ENCODE measurements at regions not wholly inside any gene's neighbourhood (a gene's known extent, or its start where the extent isn't known, plus 50 kb on each side); places are given as distances from the start of the nearest gene placed in this dataset.

DNA sequence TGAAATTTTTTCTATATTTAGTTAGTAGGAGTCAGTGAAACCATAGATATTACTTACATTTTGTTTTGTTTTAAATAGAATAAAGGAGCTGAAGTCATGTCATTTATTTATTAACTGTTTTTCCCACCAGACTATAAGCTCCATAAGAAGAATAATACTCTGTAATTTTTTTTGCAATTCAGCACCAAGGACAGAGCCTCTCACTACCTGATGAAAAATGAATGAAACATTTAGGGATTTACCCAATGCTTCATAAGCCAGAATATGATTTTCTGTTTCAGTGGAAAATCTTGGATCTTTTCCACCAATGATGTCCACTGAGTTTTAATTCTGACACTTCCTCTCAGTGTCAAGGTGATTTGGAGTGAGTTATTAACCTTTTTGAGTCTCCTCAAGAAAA lies 624.9 kb upstream of the GRAMD2B start:
- no peak overlapping the region for H3K27ac ChIP-seq (ENCODE audit: control insufficient read depth, insufficient read depth)
- in situ Hi-C loops (cut with MboI) = no loop called here
- no peaks in the 10 kb centered on the region for H3K27me3 ChIP-seq (replicated peaks in 1 of 2; ENCODE audit: control insufficient read depth in 2 of 2, insufficient read depth in 2 of 2, low read length in 1 of 2)
- RAD21 ChIA-PET (ENCODE audit: unreplicated experiment) = no interaction called here
- no peaks in the 10 kb centered on the region for H3K36me3 ChIP-seq (ENCODE audit: control insufficient read depth in 2 of 2, insufficient read depth in 2 of 2, low read length in 1 of 2)
- H2AFZ ChIP-seq (ENCODE audit: control insufficient read depth, low read depth, low read length) = no peak overlapping the region
- TF ChIP-seq ZNF384 (IDR thresholded peaks at IDR 0.05; ENCODE audit: borderline replicate concordance, low read depth, low read length) (peak; percentile 52; the same call in 1 of the 2 replicates), ZZZ3 (IDR thresholded peaks at IDR 0.05; ENCODE audit: control insufficient read depth, insufficient read length, low read depth) (no peak), REST (IDR thresholded peaks at IDR 0.05; ENCODE audit: low read depth, low read length) (peak; percentile 81)
- no peak overlapping the region for H3K4me2 ChIP-seq (ENCODE audit: control insufficient read depth, insufficient read depth)
- H4K20me1 ChIP-seq (ENCODE audit: control insufficient read depth, insufficient read depth) = no peaks in the 10 kb centered on the region
- H3K9me3 ChIP-seq (replicated peaks; ENCODE audit: control insufficient read depth, insufficient read depth, low read length) = no peaks in the 10 kb centered on the region
- H3K4me1 ChIP-seq (ENCODE audit: control insufficient read depth, insufficient read depth, low read length) = no peaks in the 10 kb centered on the region
- DNase-seq (ENCODE audit: low read depth, low spot score) (no peak), FAIRE-seq (no peak), ATAC-seq (no peak)
- CTCF ChIA-PET = no interaction called here
- intact Hi-C loops (cut with micrococcal nuclease; ENCODE audit: unreplicated experiment) = no loop called here
- no peak overlapping the region for H3K9ac ChIP-seq (ENCODE audit: control insufficient read depth, insufficient read depth, low read length)
- SMC1A ChIA-PET (ENCODE audit: uncharacterized antibody, unreplicated experiment) = no interaction called here
- POLR2A ChIA-PET = interaction anchor here (0.5 kb wide), 1 partner anchor 1500 kb away, joined by 3 read pairs; no protein-coding TSS in a partner anchor
- H3K4me3 ChIP-seq = no peak overlapping the region
- H3K79me2 ChIP-seq (ENCODE audit: control insufficient read depth, insufficient read depth, low read length) = no peaks in the 10 kb centered on the region
- no TSS peak for BruUV-seq (replicated peaks)

DNA sequence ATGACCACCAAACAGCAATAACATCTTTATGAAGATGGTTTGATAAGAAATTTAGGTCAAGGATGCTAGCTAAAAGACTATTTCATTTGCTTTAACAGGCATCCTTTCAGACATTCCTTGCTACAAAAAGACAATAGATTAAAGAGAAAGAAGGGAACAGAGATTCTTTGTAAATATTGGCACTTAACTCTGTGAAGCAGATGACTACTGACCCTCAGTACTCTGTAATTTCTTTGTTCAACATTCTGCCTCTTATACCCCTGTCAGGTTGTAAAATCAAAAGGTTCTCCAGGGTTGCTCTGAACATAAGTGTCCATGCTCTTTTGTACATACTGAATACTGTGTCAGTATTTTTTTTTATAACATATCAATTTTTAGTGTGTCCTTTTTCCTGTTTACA lies 610.6 kb upstream of the GRAMD2B start:
- ATAC-seq (no peak), FAIRE-seq (no peak), DNase-seq (ENCODE audit: low read depth, low spot score) (no peak)
- Histone ChIP-seq H3K27me3 (replicated peaks in 1 of 2; ENCODE audit: control insufficient read depth in 2 of 2, insufficient read depth in 2 of 2, low read length in 1 of 2) (no peaks in the 10 kb centered on the region), H3K4me3 (no peak overlapping the region), H3K79me2 (ENCODE audit: control insufficient read depth, insufficient read depth, low read length) (no peaks in the 10 kb centered on the region), H2AFZ (ENCODE audit: control insufficient read depth, low read depth, low read length) (no peak overlapping the region), H4K20me1 (ENCODE audit: control insufficient read depth, insufficient read depth) (no peaks in the 10 kb centered on the region), H3K36me3 (ENCODE audit: control insufficient read depth in 2 of 2, insufficient read depth in 2 of 2, low read length in 1 of 2) (no peaks in the 10 kb centered on the region), H3K4me2 (ENCODE audit: control insufficient read depth, insufficient read depth) (no peak overlapping the region), H3K9me3 (replicated peaks; ENCODE audit: control insufficient read depth, insufficient read depth, low read length) (no peaks in the 10 kb centered on the region), H3K9ac (ENCODE audit: control insufficient read depth, insufficient read depth, low read length) (no peak overlapping the region), H3K4me1 (ENCODE audit: control insufficient read depth, insufficient read depth, low read length) (no peaks in the 10 kb centered on the region), H3K27ac (ENCODE audit: control insufficient read depth, insufficient read depth) (no peak overlapping the region)
- in situ Hi-C loops (cut with MboI) (no loop called here), intact Hi-C loops (cut with micrococcal nuclease; ENCODE audit: unreplicated experiment) (no loop called here)
- RAD21 ChIA-PET (ENCODE audit: unreplicated experiment) = no interaction called here
- POLR2A ChIA-PET = no interaction called here
- SMC1A ChIA-PET (ENCODE audit: uncharacterized antibody, unreplicated experiment) = no interaction called here
- CTCF ChIA-PET = no interaction called here
- no TSS peak for BruUV-seq (replicated peaks)
- no peak for TF ChIP-seq RBBP5 (conservative IDR thresholded peaks at IDR 0.05)
- TF ChIP-seq POLR2AphosphoS2 (IDR thresholded peaks at IDR 0.05; ENCODE audit: low read depth, low read length) = no peak
- TF ChIP-seq, protein P1, sequence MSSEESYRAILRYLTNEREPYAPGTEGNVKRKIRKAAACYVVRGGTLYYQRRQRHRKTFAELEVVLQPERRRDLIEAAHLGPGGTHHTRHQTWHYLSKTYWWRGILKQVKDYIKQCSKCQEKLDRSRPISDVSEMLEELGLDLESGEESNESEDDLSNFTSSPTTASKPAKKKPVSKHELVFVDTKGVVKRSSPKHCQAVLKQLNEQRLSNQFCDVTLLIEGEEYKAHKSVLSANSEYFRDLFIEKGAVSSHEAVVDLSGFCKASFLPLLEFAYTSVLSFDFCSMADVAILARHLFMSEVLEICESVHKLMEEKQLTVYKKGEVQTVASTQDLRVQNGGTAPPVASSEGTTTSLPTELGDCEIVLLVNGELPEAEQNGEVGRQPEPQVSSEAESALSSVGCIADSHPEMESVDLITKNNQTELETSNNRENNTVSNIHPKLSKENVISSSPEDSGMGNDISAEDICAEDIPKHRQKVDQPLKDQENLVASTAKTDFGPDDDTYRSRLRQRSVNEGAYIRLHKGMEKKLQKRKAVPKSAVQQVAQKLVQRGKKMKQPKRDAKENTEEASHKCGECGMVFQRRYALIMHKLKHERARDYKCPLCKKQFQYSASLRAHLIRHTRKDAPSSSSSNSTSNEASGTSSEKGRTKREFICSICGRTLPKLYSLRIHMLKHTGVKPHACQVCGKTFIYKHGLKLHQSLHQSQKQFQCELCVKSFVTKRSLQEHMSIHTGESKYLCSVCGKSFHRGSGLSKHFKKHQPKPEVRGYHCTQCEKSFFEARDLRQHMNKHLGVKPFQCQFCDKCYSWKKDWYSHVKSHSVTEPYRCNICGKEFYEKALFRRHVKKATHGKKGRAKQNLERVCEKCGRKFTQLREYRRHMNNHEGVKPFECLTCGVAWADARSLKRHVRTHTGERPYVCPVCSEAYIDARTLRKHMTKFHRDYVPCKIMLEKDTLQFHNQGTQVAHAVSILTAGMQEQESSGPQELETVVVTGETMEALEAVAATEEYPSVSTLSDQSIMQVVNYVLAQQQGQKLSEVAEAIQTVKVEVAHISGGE (CRISPR knock-in tag; IDR thresholded peaks at IDR 0.05) = no peak
- no peak for TF ChIP-seq CREM (IDR thresholded peaks at IDR 0.05; ENCODE audit: low read depth)
- no peak for TF ChIP-seq ASH2L (IDR thresholded peaks at IDR 0.05; ENCODE audit: borderline replicate concordance, low read depth)
- no peak for TF ChIP-seq EP300 (IDR thresholded peaks at IDR 0.05; ENCODE audit: borderline replicate concordance in 1 of 2, control insufficient read depth in 1 of 2, low read depth in 2 of 2, low read length in 2 of 2)

Measured in GM12878 (cell line).